ENCODE measurements at regions not wholly inside any gene's neighbourhood (a gene's known extent, or its start where the extent isn't known, plus 50 kb on each side); places are given as distances from the start of the nearest gene placed in this dataset.

DNA sequence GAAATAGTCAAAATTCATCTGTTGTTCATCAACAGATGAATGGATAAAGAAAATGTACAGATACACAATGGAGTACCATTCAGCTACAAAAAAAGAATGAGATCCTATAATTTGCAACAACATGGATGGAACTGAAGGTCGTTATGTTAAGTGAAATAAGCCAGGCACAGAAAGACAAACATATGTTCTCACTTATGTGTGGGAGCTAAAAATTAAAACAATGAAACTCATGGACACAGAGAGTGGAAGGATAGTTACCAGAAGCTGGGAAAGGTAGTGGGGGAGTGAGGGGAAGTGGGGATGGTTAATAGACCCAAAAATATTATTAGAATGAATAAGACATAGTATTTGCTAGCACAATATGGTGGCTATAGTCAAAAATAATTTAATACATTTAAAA lies 70.0 kb upstream of the KCNMA1 start:
- FAIRE-seq = no peak
- Histone ChIP-seq H3K36me3 (ENCODE audit: control insufficient read depth, insufficient read depth, low read length) (no peaks in the 10 kb centered on the region), H3K4me3 (ENCODE audit: low read depth, low read length) (no peak overlapping the region), H3K27me3 (ENCODE audit: control insufficient read depth, insufficient read depth, low read length) (no peaks in the 10 kb centered on the region)
- DNase-seq (ENCODE audit: low read depth) = no peak
- TF ChIP-seq, protein P1, sequence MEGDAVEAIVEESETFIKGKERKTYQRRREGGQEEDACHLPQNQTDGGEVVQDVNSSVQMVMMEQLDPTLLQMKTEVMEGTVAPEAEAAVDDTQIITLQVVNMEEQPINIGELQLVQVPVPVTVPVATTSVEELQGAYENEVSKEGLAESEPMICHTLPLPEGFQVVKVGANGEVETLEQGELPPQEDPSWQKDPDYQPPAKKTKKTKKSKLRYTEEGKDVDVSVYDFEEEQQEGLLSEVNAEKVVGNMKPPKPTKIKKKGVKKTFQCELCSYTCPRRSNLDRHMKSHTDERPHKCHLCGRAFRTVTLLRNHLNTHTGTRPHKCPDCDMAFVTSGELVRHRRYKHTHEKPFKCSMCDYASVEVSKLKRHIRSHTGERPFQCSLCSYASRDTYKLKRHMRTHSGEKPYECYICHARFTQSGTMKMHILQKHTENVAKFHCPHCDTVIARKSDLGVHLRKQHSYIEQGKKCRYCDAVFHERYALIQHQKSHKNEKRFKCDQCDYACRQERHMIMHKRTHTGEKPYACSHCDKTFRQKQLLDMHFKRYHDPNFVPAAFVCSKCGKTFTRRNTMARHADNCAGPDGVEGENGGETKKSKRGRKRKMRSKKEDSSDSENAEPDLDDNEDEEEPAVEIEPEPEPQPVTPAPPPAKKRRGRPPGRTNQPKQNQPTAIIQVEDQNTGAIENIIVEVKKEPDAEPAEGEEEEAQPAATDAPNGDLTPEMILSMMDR (IDR thresholded peaks at IDR 0.05; ENCODE audit: insufficient read depth, low read length, severe bottlenecking) = no peak

DNA sequence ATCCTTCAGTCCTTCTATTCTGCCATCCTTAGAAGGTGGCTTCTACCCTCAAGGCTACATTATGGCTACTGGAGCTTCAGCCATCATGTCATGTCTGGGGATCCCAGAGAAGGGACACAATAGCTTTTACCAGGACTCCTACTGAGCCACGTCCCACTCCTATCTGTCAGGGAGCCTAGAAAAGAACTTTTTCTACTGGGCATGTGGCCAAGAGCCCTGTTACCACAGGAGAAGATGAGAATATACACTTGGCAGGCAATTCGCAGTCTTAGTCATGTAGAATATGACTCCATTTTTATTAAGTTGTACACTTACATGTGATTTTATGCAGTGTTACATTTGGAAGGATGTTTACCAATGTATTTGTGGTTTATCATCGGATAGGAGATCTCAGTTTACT lies 64.6 kb upstream of the KCNMA1 start:
- no peak overlapping the region for H3K4me3 ChIP-seq (ENCODE audit: low read depth, low read length)

DNA sequence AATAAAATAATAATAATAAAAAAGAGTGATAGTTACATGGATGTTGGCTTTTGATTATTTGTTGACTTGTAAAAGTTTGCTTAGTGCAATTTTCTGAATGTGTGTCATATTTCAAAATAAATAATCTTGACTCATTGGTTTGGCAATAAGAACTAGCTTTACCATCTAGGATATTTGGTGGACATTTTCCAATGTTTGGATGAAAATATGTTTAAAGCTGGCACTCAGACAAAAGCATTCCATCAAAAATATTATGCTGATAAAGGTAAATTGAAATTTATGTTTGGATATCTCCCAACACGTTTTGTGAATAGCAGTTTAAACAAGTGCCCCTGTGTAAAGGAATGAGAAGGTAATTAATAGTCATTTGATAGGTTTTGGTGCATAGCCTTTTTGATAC lies 62.5 kb upstream of the KCNMA1 start:
- Histone ChIP-seq H3K27me3 (ENCODE audit: control insufficient read depth, insufficient read depth, low read length) (no peaks in the 10 kb centered on the region), H3K36me3 (ENCODE audit: control insufficient read depth, insufficient read depth, low read length) (no peaks in the 10 kb centered on the region), H3K4me3 (ENCODE audit: low read depth, low read length) (no peak overlapping the region)
- DNase-seq (ENCODE audit: low read depth) (peak; percentile 54), FAIRE-seq (no peak)
- TF ChIP-seq, protein P1 (IDR thresholded peaks at IDR 0.05; ENCODE audit: insufficient read depth, low read length, severe bottlenecking) = no peak

More for the DNA sequence above, 64.6 kb upstream of the KCNMA1 start:
- Histone ChIP-seq H3K36me3 (ENCODE audit: control insufficient read depth, insufficient read depth, low read length) (no peaks in the 10 kb centered on the region), H3K27me3 (ENCODE audit: control insufficient read depth, insufficient read depth, low read length) (no peaks in the 10 kb centered on the region)
- FAIRE-seq (no peak), DNase-seq (ENCODE audit: low read depth) (peak; percentile 93)
- TF ChIP-seq, protein P1 (IDR thresholded peaks at IDR 0.05; ENCODE audit: insufficient read depth, low read length, severe bottlenecking) = no peak

DNA sequence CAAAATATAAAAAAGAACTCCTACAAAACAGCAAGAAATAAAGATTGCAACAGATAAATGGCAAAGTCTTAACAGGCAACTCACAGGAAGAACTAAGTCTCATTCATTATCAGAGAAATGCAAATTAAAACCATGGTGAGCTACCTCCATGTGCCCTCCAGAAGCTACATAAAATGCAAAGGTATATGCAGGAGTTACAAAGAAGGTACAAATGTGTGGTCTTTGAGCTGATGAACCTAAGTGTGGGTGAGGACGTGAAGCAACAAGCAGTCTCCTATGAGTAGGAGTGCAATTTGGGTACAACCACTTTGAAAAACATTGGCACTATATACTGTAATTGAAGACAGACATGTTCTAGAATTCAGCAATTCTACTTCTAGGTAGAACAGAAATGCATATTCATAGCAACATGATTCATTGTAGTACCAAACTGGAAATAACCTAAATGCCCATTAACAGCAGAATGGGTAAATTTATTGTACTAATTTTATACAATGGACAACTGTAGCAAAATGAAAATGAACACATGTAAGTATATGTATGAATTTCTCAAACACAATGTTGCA lies 61.6 kb upstream of the KCNMA1 start:
- H3K36me3 ChIP-seq (ENCODE audit: control insufficient read depth, insufficient read depth, low read length) = no peaks in the 10 kb centered on the region
- H3K4me3 ChIP-seq (ENCODE audit: low read depth, low read length) = no peak overlapping the region
- TF ChIP-seq, protein P1 (IDR thresholded peaks at IDR 0.05; ENCODE audit: insufficient read depth, low read length, severe bottlenecking) = no peak
- FAIRE-seq (peak; percentile 60), DNase-seq (ENCODE audit: low read depth) (peak; percentile 24)
- H3K27me3 ChIP-seq (ENCODE audit: control insufficient read depth, insufficient read depth, low read length) = no peaks in the 10 kb centered on the region

DNA sequence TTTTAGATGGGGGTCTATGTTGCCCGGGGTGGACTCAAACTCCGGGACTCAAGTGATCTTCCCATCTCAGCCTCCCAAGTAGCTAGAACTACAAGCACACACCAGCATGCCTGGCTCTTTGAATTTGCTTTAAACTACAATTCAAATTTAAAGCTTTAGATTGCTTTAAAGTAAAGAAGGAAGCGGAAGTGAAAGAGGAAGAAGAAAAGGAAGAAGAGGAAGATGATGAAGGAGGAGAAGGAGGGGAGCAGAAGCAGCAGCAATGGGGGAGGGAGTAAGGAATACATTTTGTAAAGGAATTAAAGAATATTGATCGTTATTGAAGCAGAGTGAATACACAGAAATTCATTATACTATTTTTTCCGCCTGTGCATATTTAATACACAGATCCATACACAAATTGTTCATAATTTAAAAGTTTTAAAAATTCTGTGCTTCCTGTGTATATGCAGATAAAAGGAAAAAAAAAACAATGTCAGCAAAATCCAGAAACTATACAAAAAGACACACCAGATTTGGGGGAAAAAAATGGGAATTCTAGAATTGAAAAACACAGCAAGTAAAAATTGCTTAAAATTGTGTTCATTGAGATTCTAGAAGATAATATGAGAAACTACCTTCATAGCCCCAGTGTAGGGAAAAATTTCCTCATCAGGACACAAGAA lies 60.8 kb upstream of the KCNMA1 start:
- FAIRE-seq (no peak), DNase-seq (ENCODE audit: low read depth) (no peak)
- no peaks in the 10 kb centered on the region for H3K27me3 ChIP-seq (ENCODE audit: control insufficient read depth, insufficient read depth, low read length)
- no peak overlapping the region for H3K4me3 ChIP-seq (ENCODE audit: low read depth, low read length)
- H3K36me3 ChIP-seq (ENCODE audit: control insufficient read depth, insufficient read depth, low read length) = no peaks in the 10 kb centered on the region
- TF ChIP-seq, protein P1 (IDR thresholded peaks at IDR 0.05; ENCODE audit: insufficient read depth, low read length, severe bottlenecking) = no peak

DNA sequence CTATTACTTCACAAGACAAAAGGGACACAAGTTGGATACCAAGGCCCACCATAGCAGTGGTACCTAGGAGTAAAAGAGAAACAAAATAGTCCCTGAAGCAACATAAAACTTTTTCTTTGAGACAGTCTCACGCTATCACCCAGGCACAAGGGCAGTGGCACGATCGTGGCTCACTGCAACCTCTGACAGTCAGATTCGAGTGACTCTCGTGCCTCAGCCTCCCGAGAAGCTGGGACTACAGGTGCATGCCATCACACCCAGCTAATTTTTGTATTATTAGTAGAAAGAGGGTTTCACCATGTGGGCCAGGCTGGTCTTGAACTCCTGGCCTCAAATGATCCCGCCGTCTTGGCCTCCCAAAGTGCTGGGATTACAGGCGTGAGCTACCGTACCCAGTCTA lies 59.0 kb upstream of the KCNMA1 start:
- Histone ChIP-seq H3K36me3 (ENCODE audit: control insufficient read depth, insufficient read depth, low read length) (no peaks in the 10 kb centered on the region), H3K27me3 (ENCODE audit: control insufficient read depth, insufficient read depth, low read length) (no peaks in the 10 kb centered on the region), H3K4me3 (ENCODE audit: low read depth, low read length) (no peak overlapping the region)
- FAIRE-seq (no peak), DNase-seq (ENCODE audit: low read depth) (no peak)
- TF ChIP-seq, protein P1 (IDR thresholded peaks at IDR 0.05; ENCODE audit: insufficient read depth, low read length, severe bottlenecking) = no peak
